SK-N-SH treated with all-trans-retinoic acid at 6 μM for 48 hours (cell line): ENCODE measurements at regions not wholly inside any gene's neighbourhood (a gene's known extent, or its start where the extent isn't known, plus 50 kb on each side); places are given as distances from the start of the nearest gene placed in this dataset.

ENCODE experiments used
- ATAC-seq: fragments of 200-7000 bp; cut with Tn5 transposase; 3 replicates; pipeline ENCODE4 v1.9.1; 2020; ENCODE audit warnings: mild to moderate bottlenecking, moderate library complexity
- ARNTL ChIP-seq: fragments of 450-650 bp; formaldehyde crosslinking; IDR thresholded peaks from 2 replicates; pipeline ENCODE4 v1.5.0; 2020; ENCODE audit warnings: low read depth, mild to moderate bottlenecking, moderate library complexity, borderline replicate concordance
- BACH2 ChIP-seq: fragments of 250-450 bp; sonication (Bioruptor Pico); IDR thresholded peaks from 2 replicates; pipeline ENCODE4 v1.9.0; 2021; ENCODE audit warnings: mild to moderate bottlenecking, borderline replicate concordance
- CSDC2 ChIP-seq: fragments of 250-450 bp; sonication (Bioruptor Pico); IDR thresholded peaks from 2 replicates; pipeline ENCODE4 v1.5.0; 2020; ENCODE audit warnings: mild to moderate bottlenecking, moderate library complexity
- CSRNP3 ChIP-seq: fragments of 250-450 bp; sonication (Bioruptor Pico); IDR thresholded peaks from 2 replicates; pipeline ENCODE4 v1.5.1; 2021; ENCODE audit warnings: mild to moderate bottlenecking, moderate library complexity
- ESRRG ChIP-seq: fragments of 250-450 bp; sonication (Bioruptor Pico); IDR thresholded peaks from 2 replicates; pipeline ENCODE4 v1.6.1; 2021; ENCODE audit warnings: mild to moderate bottlenecking
- GLIS3 ChIP-seq: fragments of 250-450 bp; sonication (Bioruptor Pico); IDR thresholded peaks from 2 replicates; pipeline ENCODE4 v1.5.0; 2020; ENCODE audit warnings: mild to moderate bottlenecking, moderate library complexity
- ISL1 ChIP-seq: fragments of 250-450 bp; sonication (Bioruptor Pico); IDR thresholded peaks from 2 replicates; pipeline ENCODE4 v2.1.2; 2022; ENCODE audit warnings: mild to moderate bottlenecking, moderate library complexity
- OSR1 ChIP-seq: fragments of 250-450 bp; sonication (Bioruptor Pico); IDR thresholded peaks from 2 replicates; pipeline ENCODE4 v1.8.0; 2022; ENCODE audit warnings: moderate library complexity, mild to moderate bottlenecking, inconsistent platforms
- POU6F1 ChIP-seq: fragments of 250-450 bp; sonication (Bioruptor Pico); IDR thresholded peaks from 2 replicates; pipeline ENCODE4 v1.8.0; 2021; ENCODE audit warnings: low read depth, mild to moderate bottlenecking, moderate library complexity, borderline replicate concordance
- PPARA ChIP-seq: fragments of 250-450 bp; sonication (Bioruptor Pico); IDR thresholded peaks from 2 replicates; pipeline ENCODE4 v1.5.0; 2020; ENCODE audit warnings: mild to moderate bottlenecking, borderline replicate concordance
- RARB ChIP-seq: fragments of 250-450 bp; sonication (Bioruptor Pico); IDR thresholded peaks from 2 replicates; pipeline ENCODE4 v1.8.0; 2021; ENCODE audit warnings: mild to moderate bottlenecking, moderate library complexity
- SNAI2 ChIP-seq: fragments of 250-450 bp; sonication (Bioruptor Pico); IDR thresholded peaks from 2 replicates; pipeline ENCODE4 v1.5.0; 2020; ENCODE audit warnings: mild to moderate bottlenecking, moderate library complexity
- TCF4 ChIP-seq: fragments of 250-450 bp; sonication (Bioruptor Pico); IDR thresholded peaks from 2 replicates; pipeline ENCODE4 v1.8.0; 2021; ENCODE audit warnings: mild to moderate bottlenecking, moderate library complexity, borderline replicate concordance
- TOX ChIP-seq: fragments of 250-450 bp; sonication (Bioruptor Pico); IDR thresholded peaks from 2 replicates; pipeline ENCODE4 v1.8.0; 2021; ENCODE audit warnings: mild to moderate bottlenecking, moderate library complexity, borderline replicate concordance
- ZC3H10 ChIP-seq: fragments of 250-450 bp; sonication (Bioruptor Pico); IDR thresholded peaks from 2 replicates; pipeline ENCODE4 v1.5.1; 2021; ENCODE audit warnings: mild to moderate bottlenecking, moderate library complexity
- ZFP3 ChIP-seq: fragments of 250-450 bp; sonication (Bioruptor Pico); IDR thresholded peaks from 2 replicates; pipeline ENCODE4 v1.5.0; 2020; ENCODE audit warnings: mild to moderate bottlenecking, moderate library complexity
- ZFP30 ChIP-seq: fragments of 450-650 bp; formaldehyde crosslinking; IDR thresholded peaks from 2 replicates; pipeline ENCODE4 v1.5.0; 2022; ENCODE audit warnings: mild to moderate bottlenecking, moderate library complexity
- ZNF565 ChIP-seq: fragments of 450-650 bp; formaldehyde crosslinking; conservative IDR thresholded peaks from 2 replicates; pipeline ENCODE4 v1.5.0; 2020; ENCODE audit warnings: low read depth, mild to moderate bottlenecking, moderate library complexity
- ZNF70 ChIP-seq: fragments of 450-650 bp; formaldehyde crosslinking; IDR thresholded peaks from 2 replicates; pipeline ENCODE4 v1.5.0; 2020; ENCODE audit warnings: mild to moderate bottlenecking, moderate library complexity
- ZNF8 ChIP-seq: fragments of 450-650 bp; formaldehyde crosslinking; IDR thresholded peaks from 2 replicates; pipeline ENCODE4 v1.5.0; 2020; ENCODE audit warnings: mild to moderate bottlenecking, moderate library complexity
- TF ChIP-seq, protein P1 (sequence below): fragments of 250-450 bp; sonication (Bioruptor Pico); IDR thresholded peaks from 2 replicates; pipeline ENCODE4 v1.8.0; 2020; ENCODE audit warnings: mild to moderate bottlenecking, moderate library complexity, borderline replicate concordance
- TF ChIP-seq, protein P2 (sequence below): fragments of 250-450 bp; sonication (Bioruptor Pico); IDR thresholded peaks from 2 replicates; pipeline ENCODE4 v1.5.1; 2020; ENCODE audit warnings: low read depth, mild to moderate bottlenecking, moderate library complexity

GRCh38 chr18:39773646-39774045, 2181.4 kb upstream of the PIK3C3 start:
- no peak for ATAC-seq
- no peak for TF ChIP-seq PPARA (CRISPR knock-in tag)
- TF ChIP-seq, all 23 proteins: peak for 0

GRCh38 chr18:39772155-39772919, 2182.7 kb upstream of the PIK3C3 start:
- TF ChIP-seq RARB (CRISPR knock-in tag) (no peak), GLIS3 (CRISPR knock-in tag) (no peak)
- ATAC-seq = no peak

DNA sequence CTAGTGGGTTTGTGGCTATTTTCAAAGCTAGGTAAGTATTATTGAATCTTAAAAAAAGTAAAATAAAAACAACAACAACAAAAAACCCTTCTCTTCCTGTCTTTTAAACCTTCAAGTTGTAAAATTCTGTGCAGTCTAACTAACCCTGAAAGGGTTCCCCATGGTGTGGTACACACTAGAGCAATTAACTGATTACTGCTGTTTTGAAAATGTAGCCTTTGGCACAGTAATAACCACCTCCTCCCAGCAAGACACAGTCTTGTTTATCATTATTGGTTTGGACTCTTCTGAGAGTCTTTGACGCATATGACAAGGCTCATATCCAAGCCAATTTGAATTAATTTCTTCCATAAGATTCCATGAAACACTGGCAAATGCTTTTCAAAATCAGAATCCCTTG, 2184.6 kb upstream of the PIK3C3 start:
- TF ChIP-seq ZFP30 (CRISPR knock-in tag) (no peak), ISL1 (no peak), ZNF70 (CRISPR knock-in tag) (no peak), PPARA (CRISPR knock-in tag) (no peak), ZFP3 (CRISPR knock-in tag) (no peak), TOX (no peak), ESRRG (no peak), ZC3H10 (CRISPR knock-in tag) (no peak), ZNF565 (no peak), CSDC2 (CRISPR knock-in tag) (no peak), GLIS3 (CRISPR knock-in tag) (no peak), ZNF8 (CRISPR knock-in tag) (no peak), TCF4 (CRISPR knock-in tag) (no peak)
- TF ChIP-seq, protein P1, sequence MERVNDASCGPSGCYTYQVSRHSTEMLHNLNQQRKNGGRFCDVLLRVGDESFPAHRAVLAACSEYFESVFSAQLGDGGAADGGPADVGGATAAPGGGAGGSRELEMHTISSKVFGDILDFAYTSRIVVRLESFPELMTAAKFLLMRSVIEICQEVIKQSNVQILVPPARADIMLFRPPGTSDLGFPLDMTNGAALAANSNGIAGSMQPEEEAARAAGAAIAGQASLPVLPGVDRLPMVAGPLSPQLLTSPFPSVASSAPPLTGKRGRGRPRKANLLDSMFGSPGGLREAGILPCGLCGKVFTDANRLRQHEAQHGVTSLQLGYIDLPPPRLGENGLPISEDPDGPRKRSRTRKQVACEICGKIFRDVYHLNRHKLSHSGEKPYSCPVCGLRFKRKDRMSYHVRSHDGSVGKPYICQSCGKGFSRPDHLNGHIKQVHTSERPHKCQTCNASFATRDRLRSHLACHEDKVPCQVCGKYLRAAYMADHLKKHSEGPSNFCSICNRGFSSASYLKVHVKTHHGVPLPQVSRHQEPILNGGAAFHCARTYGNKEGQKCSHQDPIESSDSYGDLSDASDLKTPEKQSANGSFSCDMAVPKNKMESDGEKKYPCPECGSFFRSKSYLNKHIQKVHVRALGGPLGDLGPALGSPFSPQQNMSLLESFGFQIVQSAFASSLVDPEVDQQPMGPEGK = no peak
- TF ChIP-seq, all 23 proteins: peak for 0
- ATAC-seq = no peak

- TF ChIP-seq BACH2 (CRISPR knock-in tag) (no peak), ZNF8 (CRISPR knock-in tag) (no peak), ZC3H10 (CRISPR knock-in tag) (no peak), CSRNP3 (CRISPR knock-in tag) (no peak), OSR1 (no peak), SNAI2 (CRISPR knock-in tag) (no peak), ZFP30 (CRISPR knock-in tag) (no peak)
- TF ChIP-seq, protein P2, sequence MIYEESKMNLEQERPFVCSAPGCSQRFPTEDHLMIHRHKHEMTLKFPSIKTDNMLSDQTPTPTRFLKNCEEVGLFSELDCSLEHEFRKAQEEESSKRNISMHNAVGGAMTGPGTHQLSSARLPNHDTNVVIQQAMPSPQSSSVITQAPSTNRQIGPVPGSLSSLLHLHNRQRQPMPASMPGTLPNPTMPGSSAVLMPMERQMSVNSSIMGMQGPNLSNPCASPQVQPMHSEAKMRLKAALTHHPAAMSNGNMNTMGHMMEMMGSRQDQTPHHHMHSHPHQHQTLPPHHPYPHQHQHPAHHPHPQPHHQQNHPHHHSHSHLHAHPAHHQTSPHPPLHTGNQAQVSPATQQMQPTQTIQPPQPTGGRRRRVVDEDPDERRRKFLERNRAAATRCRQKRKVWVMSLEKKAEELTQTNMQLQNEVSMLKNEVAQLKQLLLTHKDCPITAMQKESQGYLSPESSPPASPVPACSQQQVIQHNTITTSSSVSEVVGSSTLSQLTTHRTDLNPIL (CRISPR knock-in tag) = no peak
- no peak for ATAC-seq
Measured at GRCh38 chr18:39764873-39765272, 2190.2 kb upstream of the PIK3C3 start.

GRCh38 chr18:39761273-39761672, 2193.8 kb upstream of the PIK3C3 start:
- no peak for ATAC-seq

DNA sequence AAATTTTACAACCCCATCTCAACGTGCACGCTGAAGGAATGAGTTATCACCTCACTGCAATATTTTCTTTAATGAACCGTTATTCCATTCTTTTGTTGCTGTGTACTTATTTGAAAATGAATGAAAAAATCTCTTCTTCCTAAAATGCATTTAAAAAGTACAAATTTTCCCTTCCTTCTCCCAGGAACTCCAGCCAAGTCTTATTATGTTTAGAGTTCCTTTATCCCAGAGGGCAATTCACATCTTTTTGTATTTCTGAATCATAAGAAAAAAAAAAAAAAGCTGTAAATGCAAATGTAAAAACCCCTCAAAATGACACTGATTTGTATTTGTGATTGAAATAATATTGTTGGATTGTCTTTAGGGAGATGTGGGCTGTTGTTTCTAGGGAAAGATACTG, 2194.3 kb upstream of the CELF4 start:
- no peak for ATAC-seq
- TF ChIP-seq BACH2 (CRISPR knock-in tag) (no peak), ARNTL (CRISPR knock-in tag) (no peak), POU6F1 (no peak), ZFP3 (CRISPR knock-in tag) (no peak), ZC3H10 (CRISPR knock-in tag) (no peak), ZNF565 (no peak), RARB (CRISPR knock-in tag) (no peak), SNAI2 (CRISPR knock-in tag) (no peak), GLIS3 (CRISPR knock-in tag) (no peak)
- TF ChIP-seq, protein P2 (CRISPR knock-in tag) = no peak

More at GRCh38 chr18:39761273-39761672, 2193.8 kb upstream of the PIK3C3 start:
- TF ChIP-seq ZFP30 (CRISPR knock-in tag) = no peak
- TF ChIP-seq TCF4 (CRISPR knock-in tag) = 0 out of 2 replicates have a peak, but pooled peaks have one; percentile 26
